IMR-90 (cell line): ENCODE measurements at regions not wholly inside any gene's neighbourhood (a gene's known extent, or its start where the extent isn't known, plus 50 kb on each side); places are given as distances from the start of the nearest gene placed in this dataset.

Experiments used
- ATAC-seq: fragments of 200-7000 bp; cut with Tn5 transposase; 2 replicates; pipeline ENCODE4 v1.9.1; 2020; ENCODE audit warnings: low read depth, mild to moderate bottlenecking, moderate library complexity
- BruUV-seq: library from RNA; stranded (reverse); fragments of 400-500 nt; replicated peaks from 2 replicates; lab custom pipeline; 2021; lab: Mats Ljungman, UMichigan
- CTCF ChIA-PET: fragments of 300-600 bp; formaldehyde crosslinking; extraction: SDS; loops from one replicate; lab custom pipeline; 2021; ENCODE audit warnings: antibody characterized with exemption; lab: Yijun Ruan, JAX
- POLR2A ChIA-PET: fragments of 300-600 bp; sonication (Branson Sonifier 250); formaldehyde crosslinking; loops from one replicate; lab custom pipeline; 2022; ENCODE audit warnings: antibody characterized with exemption; ENCODE audit not compliant: unreplicated experiment; lab: Charles Lee
- DNase-seq: peaks from one replicate; pipeline ENCODE4 v3.0.0; 2013
- H2AFZ ChIP-seq: replicated peaks from 2 replicates; pipeline ENCODE3; 2013; ENCODE audit warnings: low read length, mild to moderate bottlenecking; ENCODE audit not compliant: poor library complexity
- H2AK5ac ChIP-seq: 2 replicates; pipeline ENCODE4 v1.6.1; 2013; ENCODE audit warnings: low read depth, low read length, inconsistent platforms
- H2AK9ac ChIP-seq: replicated peaks from 2 replicates; pipeline ENCODE3; 2013; ENCODE audit warnings: mild to moderate bottlenecking, low read depth, low read length, moderate library complexity; ENCODE audit not compliant: poor library complexity
- H2BK120ac ChIP-seq: 2 replicates; pipeline ENCODE4 v1.6.1; 2013; ENCODE audit warnings: low read depth, low read length, inconsistent platforms
- H2BK15ac ChIP-seq: 3 replicates; pipeline ENCODE4 v1.6.1; 2013; ENCODE audit warnings: low read depth, low read length, inconsistent platforms
- H2BK20ac ChIP-seq: 2 replicates; pipeline ENCODE4 v1.6.1; 2013; ENCODE audit warnings: low read depth, mild to moderate bottlenecking, inconsistent platforms, low read length, moderate library complexity
- H2BK5ac ChIP-seq: 2 replicates; pipeline ENCODE4 v1.6.1; 2013; ENCODE audit warnings: mild to moderate bottlenecking, low read depth, low read length, inconsistent platforms; ENCODE audit not compliant: poor library complexity, severe bottlenecking
- H3K14ac ChIP-seq: replicated peaks from 2 replicates; pipeline ENCODE4 v1.6.1; 2013; ENCODE audit warnings: low read depth, low read length, inconsistent platforms
- H3K18ac ChIP-seq: 2 replicates; pipeline ENCODE4 v1.6.1; 2013; ENCODE audit warnings: low read depth, low read length, control low read depth
- H3K23ac ChIP-seq: 2 replicates; pipeline ENCODE4 v1.6.1; 2013; ENCODE audit warnings: low read depth, low read length, inconsistent platforms
- H3K27ac ChIP-seq: 2 replicates; pipeline ENCODE4 v1.5.1; 2013; ENCODE audit warnings: mild to moderate bottlenecking, control low read depth, low read length; ENCODE audit not compliant: insufficient read depth
- H3K27me3 ChIP-seq: 2 replicates; pipeline ENCODE4 v1.6.1; 2013; ENCODE audit warnings: low read length; ENCODE audit not compliant: control insufficient read depth, insufficient read depth
- H3K36me3 ChIP-seq: 2 replicates; pipeline ENCODE4 v1.6.1; 2013; ENCODE audit warnings: low read length, mixed read lengths; ENCODE audit not compliant: control insufficient read depth, insufficient read depth
- H3K4ac ChIP-seq: 2 replicates; pipeline ENCODE4 v1.6.1; 2013; ENCODE audit warnings: low read depth, low read length, inconsistent platforms
- H3K4me1 ChIP-seq: 2 replicates; pipeline ENCODE4 v1.6.1; 2013; ENCODE audit warnings: low read length, mixed read lengths; ENCODE audit not compliant: control insufficient read depth, insufficient read depth
- H3K4me2 ChIP-seq: 2 replicates; pipeline ENCODE4 v1.6.1; 2013; ENCODE audit warnings: low read depth, mild to moderate bottlenecking, control low read depth, low read length, moderate library complexity
- H3K4me3 ChIP-seq: 2 replicates; pipeline ENCODE4 v1.5.1; 2013; ENCODE audit warnings: low read depth, mild to moderate bottlenecking, control low read depth, low read length, moderate library complexity; ENCODE audit not compliant: insufficient read depth
- H3K56ac ChIP-seq: 2 replicates; pipeline ENCODE4 v1.6.1; 2013; ENCODE audit warnings: low read length, inconsistent platforms; ENCODE audit not compliant: insufficient read depth; ENCODE audit errors: extremely low read depth
- H3K79me1 ChIP-seq, 2 experiments: 2 replicates each; pipeline ENCODE4 v1.6.1; 2013; ENCODE audit warnings: low read length in 2 of 2, inconsistent platforms in 1 of 2, low read depth in 1 of 2
- H3K9ac ChIP-seq: 2 replicates; pipeline ENCODE4 v1.6.1; 2013; ENCODE audit warnings: low read depth, low read length, control low read depth
- H3K9me1 ChIP-seq: 2 replicates; pipeline ENCODE4 v1.6.1; 2013; ENCODE audit warnings: low read length, inconsistent platforms; ENCODE audit not compliant: insufficient read depth
- H3K9me3 ChIP-seq: 2 replicates; pipeline ENCODE4 v1.6.1; 2013; ENCODE audit warnings: low read length; ENCODE audit not compliant: control insufficient read depth, insufficient read depth
- H4K20me1 ChIP-seq: 2 replicates; pipeline ENCODE4 v1.6.1; 2013; ENCODE audit warnings: low read length, inconsistent platforms; ENCODE audit not compliant: insufficient read depth
- H4K5ac ChIP-seq: 2 replicates; pipeline ENCODE4 v1.6.1; 2013; ENCODE audit warnings: mild to moderate bottlenecking, low read depth, low read length, control low read depth
- H4K8ac ChIP-seq, 2 experiments: 2 replicates each; pipeline ENCODE4 v1.6.1; 2013; ENCODE audit warnings: low read depth in 2 of 2, low read length in 2 of 2, control low read depth in 1 of 2, inconsistent platforms in 1 of 2
- H4K91ac ChIP-seq: 2 replicates; pipeline ENCODE4 v1.6.1; 2013; ENCODE audit warnings: low read depth, low read length, inconsistent platforms; ENCODE audit not compliant: insufficient read depth
- BHLHE40 ChIP-seq: fragments of 150-350 bp; IDR thresholded peaks from 2 replicates; pipeline ENCODE4 v1.6.1; 2016; ENCODE audit warnings: mild to moderate bottlenecking, low read depth, low read length
- CEBPB ChIP-seq: IDR thresholded peaks from 2 replicates; pipeline ENCODE4 v1.6.1; 2012; ENCODE audit warnings: low read depth, low read length, improper control_type of control experiment
- CHD1 ChIP-seq: IDR thresholded peaks from 2 replicates; pipeline ENCODE4 v1.6.1; 2012; ENCODE audit warnings: low read depth, low read length, improper control_type of control experiment
- FOS ChIP-seq: fragments of 150-350 bp; IDR thresholded peaks from 2 replicates; pipeline ENCODE4 v1.6.1; 2016; ENCODE audit warnings: low read depth, low read length
- MAFK ChIP-seq: IDR thresholded peaks from 2 replicates; pipeline ENCODE4 v1.6.1; 2012; ENCODE audit warnings: low read depth, low read length, improper control_type of control experiment
- MAZ ChIP-seq: IDR thresholded peaks from 2 replicates; pipeline ENCODE4 v1.6.1; 2012; ENCODE audit warnings: low read depth, mild to moderate bottlenecking, low read length, improper control_type of control experiment, moderate library complexity, borderline replicate concordance
- MXI1 ChIP-seq: IDR thresholded peaks from 2 replicates; pipeline ENCODE4 v1.6.1; 2012; ENCODE audit warnings: low read depth, mild to moderate bottlenecking, low read length, moderate library complexity, borderline replicate concordance
- NFE2L2 ChIP-seq: fragments of 150-350 bp; IDR thresholded peaks from 2 replicates; pipeline ENCODE4 v1.6.1; 2016; ENCODE audit warnings: low read depth, mild to moderate bottlenecking, low read length
- POLR2A ChIP-seq: IDR thresholded peaks from 2 replicates; pipeline ENCODE4 v1.6.1; 2012; ENCODE audit warnings: mild to moderate bottlenecking, low read depth, low read length
- RAD21 ChIP-seq: IDR thresholded peaks from 2 replicates; pipeline ENCODE4 v1.6.1; 2012; ENCODE audit warnings: low read length, improper control_type of control experiment
- RCOR1 ChIP-seq: IDR thresholded peaks from 2 replicates; pipeline ENCODE4 v1.6.1; 2012; ENCODE audit warnings: mild to moderate bottlenecking, low read length, improper control_type of control experiment; ENCODE audit not compliant: insufficient replicate concordance
- RFX5 ChIP-seq: IDR thresholded peaks from 2 replicates; pipeline ENCODE4 v1.8.0; 2012; ENCODE audit warnings: low read depth, mild to moderate bottlenecking, low read length, moderate library complexity
- SMC3 ChIP-seq: fragments of 150-350 bp; IDR thresholded peaks from 2 replicates; pipeline ENCODE4 v1.6.1; 2016; ENCODE audit warnings: low read depth, mild to moderate bottlenecking, antibody characterized with exemption, low read length, moderate library complexity
- WGBS, 2 experiments: methylation state at CpG; one replicate each; pipeline versions ENCODE4 v1.1.5 to v1.1.7; 2013; ENCODE audit warnings: missing lambda C conversion rate in 2 of 2; ENCODE audit not compliant: insufficient read length in 1 of 2; ENCODE audit errors: extremely low coverage in 2 of 2; 5-methylcytosine and 5-hydroxymethylcytosine counted together
- dilution Hi-C: fragments of 300-500 bp; cut with HindIII; formaldehyde crosslinking; loops from one replicate; pipeline ENCODE4 v1.14.3; 2018; ENCODE audit warnings: low sequenced_read_pairs; ENCODE audit not compliant: unreplicated experiment
- in situ Hi-C: fragments of 300-500 bp; cut with MboI; formaldehyde crosslinking; loops from 3 replicates; pipeline ENCODE4 v1.14.3; 2019; ENCODE audit warnings: low sequenced_read_pairs, inconsistent platforms, mixed read lengths
- intact Hi-C: fragments of 100-400 bp; cut with micrococcal nuclease; formaldehyde crosslinking; loops from 2 replicates; pipeline ENCODE4 v1.10.0; 2022
- TF ChIP-seq, protein P1 (sequence below): conservative IDR thresholded peaks from 2 replicates; pipeline ENCODE4 v1.5.1; 2012; ENCODE audit warnings: mild to moderate bottlenecking, low read depth, low read length, improper control_type of control experiment
- TF ChIP-seq, protein P2 (sequence below): fragments of 150-350 bp; IDR thresholded peaks from 2 replicates; pipeline ENCODE4 v1.6.1; 2016; ENCODE audit warnings: low read depth, mild to moderate bottlenecking, low read length, moderate library complexity, borderline replicate concordance
- TF ChIP-seq, protein P3 (sequence below): fragments of 150-350 bp; IDR thresholded peaks from 2 replicates; pipeline ENCODE4 v1.6.1; 2017; ENCODE audit warnings: mild to moderate bottlenecking, antibody characterized with exemption, low read length, low read depth

DNA sequence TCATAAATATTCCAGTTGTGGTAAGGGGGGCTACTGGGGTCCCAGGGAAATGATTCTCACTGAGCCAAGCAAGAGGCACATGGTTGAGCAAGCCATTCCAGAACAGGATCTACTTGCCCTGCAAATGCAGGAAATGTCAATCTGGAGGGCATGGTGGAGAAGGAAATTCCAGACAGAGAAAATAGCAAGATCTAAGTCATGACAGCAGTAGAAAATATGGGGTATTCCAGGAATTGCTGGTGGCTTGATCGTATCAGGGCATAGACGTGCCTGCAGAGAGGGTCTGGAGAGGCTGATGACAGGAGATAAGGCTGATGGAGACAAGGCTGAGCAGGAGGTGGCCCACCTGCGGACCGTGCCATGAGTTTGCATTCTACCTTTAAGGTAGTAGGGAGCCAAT is 566.3 kb upstream of the CADM1 start:
- DNase-seq, result no peak
- Histone ChIP-seq H3K9me1 (no peaks in the 10 kb centered on the region), H3K9ac (no peak overlapping the region), H3K4me2 (no peak overlapping the region), H3K4me1 (no peaks in the 10 kb centered on the region), H3K36me3 (no peaks in the 10 kb centered on the region), H3K4ac (no peak overlapping the region), H2AK9ac (no peak overlapping the region), H4K8ac (no peak overlapping the region), H2BK20ac (no peak overlapping the region), H2BK15ac (no peak overlapping the region), H4K20me1 (no peaks in the 10 kb centered on the region), H4K91ac (no peak overlapping the region), H3K23ac (no peak overlapping the region), H3K79me1 (no peaks in the 10 kb centered on the region), H3K56ac (no peak overlapping the region), H3K27me3 (peaks cover 2% of the 10 kb centered on the region; the same call in 1 of the 2 replicates), H3K27ac (no peak overlapping the region), H2AK5ac (no peak overlapping the region), H3K4me3 (no peak overlapping the region), H3K18ac (no peak overlapping the region), H3K9me3 (peaks cover 4% of the 10 kb centered on the region; the same call in 1 of the 2 replicates), H3K14ac (no peak overlapping the region), H2BK5ac (no peak overlapping the region), H2BK120ac (no peak overlapping the region), H4K5ac (no peak overlapping the region), H2AFZ (no peak overlapping the region)
- POLR2A ChIA-PET, result no interaction called here
- no TSS peak for BruUV-seq
- WGBS, 2 experiments, result 30% methylated on average over 2 of the region's 4 CpGs; no CpG with 5 or more reads in 1 of the 2 experiments
- no peak for TF ChIP-seq MAFK
- no peak for TF ChIP-seq FOS
- no peak for TF ChIP-seq MXI1
- no peak for TF ChIP-seq CEBPB
- TF ChIP-seq SMC3, result no peak
- TF ChIP-seq, protein P1, sequence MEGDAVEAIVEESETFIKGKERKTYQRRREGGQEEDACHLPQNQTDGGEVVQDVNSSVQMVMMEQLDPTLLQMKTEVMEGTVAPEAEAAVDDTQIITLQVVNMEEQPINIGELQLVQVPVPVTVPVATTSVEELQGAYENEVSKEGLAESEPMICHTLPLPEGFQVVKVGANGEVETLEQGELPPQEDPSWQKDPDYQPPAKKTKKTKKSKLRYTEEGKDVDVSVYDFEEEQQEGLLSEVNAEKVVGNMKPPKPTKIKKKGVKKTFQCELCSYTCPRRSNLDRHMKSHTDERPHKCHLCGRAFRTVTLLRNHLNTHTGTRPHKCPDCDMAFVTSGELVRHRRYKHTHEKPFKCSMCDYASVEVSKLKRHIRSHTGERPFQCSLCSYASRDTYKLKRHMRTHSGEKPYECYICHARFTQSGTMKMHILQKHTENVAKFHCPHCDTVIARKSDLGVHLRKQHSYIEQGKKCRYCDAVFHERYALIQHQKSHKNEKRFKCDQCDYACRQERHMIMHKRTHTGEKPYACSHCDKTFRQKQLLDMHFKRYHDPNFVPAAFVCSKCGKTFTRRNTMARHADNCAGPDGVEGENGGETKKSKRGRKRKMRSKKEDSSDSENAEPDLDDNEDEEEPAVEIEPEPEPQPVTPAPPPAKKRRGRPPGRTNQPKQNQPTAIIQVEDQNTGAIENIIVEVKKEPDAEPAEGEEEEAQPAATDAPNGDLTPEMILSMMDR, result no peak
- TF ChIP-seq POLR2A, result no peak
- TF ChIP-seq, protein P2, sequence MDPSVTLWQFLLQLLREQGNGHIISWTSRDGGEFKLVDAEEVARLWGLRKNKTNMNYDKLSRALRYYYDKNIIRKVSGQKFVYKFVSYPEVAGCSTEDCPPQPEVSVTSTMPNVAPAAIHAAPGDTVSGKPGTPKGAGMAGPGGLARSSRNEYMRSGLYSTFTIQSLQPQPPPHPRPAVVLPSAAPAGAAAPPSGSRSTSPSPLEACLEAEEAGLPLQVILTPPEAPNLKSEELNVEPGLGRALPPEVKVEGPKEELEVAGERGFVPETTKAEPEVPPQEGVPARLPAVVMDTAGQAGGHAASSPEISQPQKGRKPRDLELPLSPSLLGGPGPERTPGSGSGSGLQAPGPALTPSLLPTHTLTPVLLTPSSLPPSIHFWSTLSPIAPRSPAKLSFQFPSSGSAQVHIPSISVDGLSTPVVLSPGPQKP, result no peak
- TF ChIP-seq CHD1, result no peak
- no peak for TF ChIP-seq RAD21
- TF ChIP-seq NFE2L2, result no peak
- TF ChIP-seq RFX5, result no peak
- no peak for TF ChIP-seq MAZ
- TF ChIP-seq, protein P3, sequence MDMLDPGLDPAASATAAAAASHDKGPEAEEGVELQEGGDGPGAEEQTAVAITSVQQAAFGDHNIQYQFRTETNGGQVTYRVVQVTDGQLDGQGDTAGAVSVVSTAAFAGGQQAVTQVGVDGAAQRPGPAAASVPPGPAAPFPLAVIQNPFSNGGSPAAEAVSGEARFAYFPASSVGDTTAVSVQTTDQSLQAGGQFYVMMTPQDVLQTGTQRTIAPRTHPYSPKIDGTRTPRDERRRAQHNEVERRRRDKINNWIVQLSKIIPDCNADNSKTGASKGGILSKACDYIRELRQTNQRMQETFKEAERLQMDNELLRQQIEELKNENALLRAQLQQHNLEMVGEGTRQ, result no peak
- no peak for TF ChIP-seq RCOR1
- no peak for TF ChIP-seq BHLHE40
- in situ Hi-C loops (no loop called here), intact Hi-C loops (no loop called here), dilution Hi-C loops (no loop called here)
- CTCF ChIA-PET, result no interaction called here
- no peak for ATAC-seq
